ENCODE measurements at regions not wholly inside any gene's neighbourhood (a gene's known extent, or its start where the extent isn't known, plus 50 kb on each side); places are given as distances from the start of the nearest gene placed in this dataset.

DNA sequence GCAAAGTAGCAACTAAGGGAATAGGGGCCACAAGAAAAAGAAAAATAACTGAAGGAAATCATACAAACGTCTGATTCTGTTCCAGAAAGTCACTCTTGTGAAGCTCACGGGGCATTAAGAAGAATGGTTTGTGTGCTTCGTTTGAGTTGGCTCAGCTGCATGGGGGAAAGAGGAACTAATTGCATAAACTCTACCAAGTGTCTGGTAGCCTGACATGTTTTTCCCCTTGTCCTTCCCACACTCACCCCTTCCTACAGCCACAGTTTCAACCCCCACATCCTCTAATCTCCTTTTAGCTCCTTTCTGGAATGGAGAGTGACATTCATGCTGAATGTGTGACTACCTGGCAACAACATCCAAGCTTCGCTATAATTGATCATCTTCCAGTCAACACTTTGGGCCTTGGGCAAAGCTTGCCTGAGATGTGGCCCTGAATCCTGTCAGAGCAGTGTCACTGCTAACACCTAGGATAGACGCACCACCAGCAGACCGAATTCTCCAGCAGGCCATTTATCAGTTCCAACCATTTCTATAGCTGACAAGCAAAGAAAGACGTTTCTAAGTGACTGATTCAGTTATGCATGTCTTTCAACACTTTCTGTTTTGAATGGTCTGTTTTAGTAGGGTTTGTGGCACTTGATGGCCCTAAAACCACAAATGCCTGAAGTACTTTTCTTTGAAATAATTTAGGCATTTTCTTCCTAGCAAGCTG lies 439.6 kb downstream of the TTLL7 start:
- DNase-seq = no peak
- H3K27ac ChIP-seq = no peak overlapping the region
- no peaks in the 10 kb centered on the region for H3K4me1 ChIP-seq
- no peaks in the 10 kb centered on the region for H3K9me3 ChIP-seq
- 62 to 66% (median 64%) methylated on average over 7 of the region's 7 CpGs for WGBS, 5 donors
- H3K4me3 ChIP-seq = no peak overlapping the region
- H3K27me3 ChIP-seq = no peaks in the 10 kb centered on the region
- intact Hi-C loops (cut with DNase I; ENCODE audit: low total_unique reads) = no loop called here
- H3K36me3 ChIP-seq = no peaks in the 10 kb centered on the region
- TF ChIP-seq POLR2AphosphoS5 (IDR thresholded peaks at IDR 0.05) = no peak
- TF ChIP-seq, protein P1, sequence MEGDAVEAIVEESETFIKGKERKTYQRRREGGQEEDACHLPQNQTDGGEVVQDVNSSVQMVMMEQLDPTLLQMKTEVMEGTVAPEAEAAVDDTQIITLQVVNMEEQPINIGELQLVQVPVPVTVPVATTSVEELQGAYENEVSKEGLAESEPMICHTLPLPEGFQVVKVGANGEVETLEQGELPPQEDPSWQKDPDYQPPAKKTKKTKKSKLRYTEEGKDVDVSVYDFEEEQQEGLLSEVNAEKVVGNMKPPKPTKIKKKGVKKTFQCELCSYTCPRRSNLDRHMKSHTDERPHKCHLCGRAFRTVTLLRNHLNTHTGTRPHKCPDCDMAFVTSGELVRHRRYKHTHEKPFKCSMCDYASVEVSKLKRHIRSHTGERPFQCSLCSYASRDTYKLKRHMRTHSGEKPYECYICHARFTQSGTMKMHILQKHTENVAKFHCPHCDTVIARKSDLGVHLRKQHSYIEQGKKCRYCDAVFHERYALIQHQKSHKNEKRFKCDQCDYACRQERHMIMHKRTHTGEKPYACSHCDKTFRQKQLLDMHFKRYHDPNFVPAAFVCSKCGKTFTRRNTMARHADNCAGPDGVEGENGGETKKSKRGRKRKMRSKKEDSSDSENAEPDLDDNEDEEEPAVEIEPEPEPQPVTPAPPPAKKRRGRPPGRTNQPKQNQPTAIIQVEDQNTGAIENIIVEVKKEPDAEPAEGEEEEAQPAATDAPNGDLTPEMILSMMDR (IDR thresholded peaks at IDR 0.05) = no peak
- TF ChIP-seq POLR2A (IDR thresholded peaks at IDR 0.05) = no peak
- TF ChIP-seq EP300 (IDR thresholded peaks at IDR 0.05) = no peak

DNA sequence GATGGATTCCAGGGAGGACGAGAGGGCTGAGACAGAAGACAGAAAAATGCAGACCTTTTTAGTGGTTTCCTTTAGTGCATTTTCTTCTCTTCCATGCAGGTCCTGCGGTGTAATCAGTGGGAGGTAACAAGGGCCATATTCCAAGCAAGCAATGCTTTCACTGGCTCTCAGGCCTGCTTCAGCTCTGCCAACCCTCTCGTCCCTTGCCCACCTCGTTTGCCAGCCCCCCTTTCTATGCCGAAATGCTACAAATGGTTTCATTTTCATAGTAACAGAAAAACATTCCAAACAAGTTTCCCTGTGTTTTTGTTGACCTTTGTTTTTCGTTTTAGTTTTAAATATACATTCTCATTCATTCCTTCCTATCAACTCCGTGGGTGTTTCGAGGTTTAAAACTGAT lies 443.1 kb downstream of the TTLL7 start:
- Histone ChIP-seq H3K27me3 (no peaks in the 10 kb centered on the region), H3K36me3 (no peaks in the 10 kb centered on the region), H3K4me3 (no peak overlapping the region), H3K9me3 (no peaks in the 10 kb centered on the region), H3K4me1 (no peaks in the 10 kb centered on the region), H3K27ac (no peak overlapping the region)
- intact Hi-C loops (cut with DNase I; ENCODE audit: low total_unique reads) = no loop called here
- WGBS, 5 donors = 66 to 74% (median 67%) methylated on average over 8 of the region's 8 CpGs
- no peak for TF ChIP-seq POLR2AphosphoS5 (IDR thresholded peaks at IDR 0.05)
- no peak for TF ChIP-seq EP300 (IDR thresholded peaks at IDR 0.05)
- TF ChIP-seq, protein P1 (IDR thresholded peaks at IDR 0.05) = no peak
- no peak for TF ChIP-seq POLR2A (IDR thresholded peaks at IDR 0.05)
- DNase-seq = no peak

DNA sequence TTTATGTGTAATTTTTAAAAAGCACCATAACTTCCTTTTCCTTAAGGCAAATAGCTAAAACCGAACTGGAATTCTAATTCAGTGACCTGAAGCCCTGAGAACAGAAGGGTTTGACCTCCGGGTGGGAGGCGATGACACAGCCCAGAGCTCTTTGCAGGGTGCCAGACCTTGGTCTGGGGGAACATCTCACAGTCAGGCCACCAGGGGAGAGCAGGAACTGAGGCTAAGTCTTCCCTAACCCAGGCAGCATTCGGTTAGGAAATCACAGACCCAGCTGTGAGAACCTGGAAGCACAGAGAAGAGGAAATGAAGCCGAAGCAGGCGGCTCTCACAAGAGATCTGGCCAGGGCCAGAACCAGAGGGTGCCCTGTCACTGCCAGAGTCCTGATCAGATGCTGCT lies 444.8 kb downstream of the TTLL7 start:
- Histone ChIP-seq H3K9me3 (no peaks in the 10 kb centered on the region), H3K27me3 (no peaks in the 10 kb centered on the region), H3K4me1 (no peaks in the 10 kb centered on the region), H3K4me3 (no peak overlapping the region), H3K36me3 (no peaks in the 10 kb centered on the region), H3K27ac (no peak overlapping the region)
- WGBS, 5 donors = 39 to 52% (median 47%) methylated on average over 6 of the region's 6 CpGs
- no peak for DNase-seq
- intact Hi-C loops (cut with DNase I; ENCODE audit: low total_unique reads) = no loop called here
- TF ChIP-seq, protein P1 (IDR thresholded peaks at IDR 0.05) = no peak
- TF ChIP-seq POLR2AphosphoS5 (IDR thresholded peaks at IDR 0.05) = no peak
- TF ChIP-seq EP300 (IDR thresholded peaks at IDR 0.05) = no peak
- no peak for TF ChIP-seq POLR2A (IDR thresholded peaks at IDR 0.05)

DNA sequence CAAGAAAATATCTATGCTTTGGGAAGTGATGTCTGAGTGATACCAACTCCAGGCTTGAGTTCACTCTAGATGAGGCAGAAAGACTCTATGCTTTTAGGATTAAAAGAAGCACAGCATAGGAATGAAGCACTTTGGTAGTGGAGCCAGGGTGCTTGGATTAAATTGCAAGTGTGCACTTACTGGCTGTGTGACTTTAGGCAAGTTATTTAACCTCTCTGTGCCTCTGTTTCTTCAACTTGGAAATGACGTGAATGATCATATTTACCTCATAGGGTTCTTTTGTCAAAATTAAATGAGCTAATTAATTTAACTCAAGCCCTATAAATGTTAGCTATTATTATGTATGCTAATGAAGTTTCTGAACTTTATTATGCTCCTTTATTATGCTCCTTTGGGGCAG lies 446.1 kb downstream of the TTLL7 start:
- no peak overlapping the region for H3K4me3 ChIP-seq
- H3K27ac ChIP-seq = no peak overlapping the region
- TF ChIP-seq, protein P1 (IDR thresholded peaks at IDR 0.05) = no peak
- TF ChIP-seq POLR2A (IDR thresholded peaks at IDR 0.05) (no peak), POLR2AphosphoS5 (IDR thresholded peaks at IDR 0.05) (no peak)
- WGBS, 5 donors = 88 to 100% (median 97%) methylated on average over 1 of the region's 1 CpG
- H3K4me1 ChIP-seq = no peaks in the 10 kb centered on the region
- intact Hi-C loops (cut with DNase I; ENCODE audit: low total_unique reads) = no loop called here
- no peaks in the 10 kb centered on the region for H3K36me3 ChIP-seq
- H3K9me3 ChIP-seq = no peaks in the 10 kb centered on the region
- no peak for DNase-seq
- no peaks in the 10 kb centered on the region for H3K27me3 ChIP-seq

Data from stomach (tissue), 8 donors.